IMR-90 (cell line): ENCODE measurements at regions not wholly inside any gene's neighbourhood (a gene's known extent, or its start where the extent isn't known, plus 50 kb on each side); places are given as distances from the start of the nearest gene placed in this dataset.

Experiments
- ATAC-seq: fragments of 200-7000 bp; cut with Tn5 transposase; 2 replicates; pipeline ENCODE4 v1.9.1; 2020; ENCODE audit warnings: low read depth, mild to moderate bottlenecking, moderate library complexity
- BruUV-seq: library from RNA; stranded (reverse); fragments of 400-500 nt; replicated peaks from 2 replicates; lab custom pipeline; 2021; lab: Mats Ljungman, UMichigan
- CTCF ChIA-PET: fragments of 300-600 bp; formaldehyde crosslinking; extraction: SDS; loops from one replicate; lab custom pipeline; 2021; ENCODE audit warnings: antibody characterized with exemption; lab: Yijun Ruan, JAX
- POLR2A ChIA-PET: fragments of 300-600 bp; sonication (Branson Sonifier 250); formaldehyde crosslinking; loops from one replicate; lab custom pipeline; 2022; ENCODE audit warnings: antibody characterized with exemption; ENCODE audit not compliant: unreplicated experiment; lab: Charles Lee
- DNase-seq: peaks from one replicate; pipeline ENCODE4 v3.0.0; 2013
- H2AFZ ChIP-seq: replicated peaks from 2 replicates; pipeline ENCODE3; 2013; ENCODE audit warnings: low read length, mild to moderate bottlenecking; ENCODE audit not compliant: poor library complexity
- H2AK5ac ChIP-seq: 2 replicates; pipeline ENCODE4 v1.6.1; 2013; ENCODE audit warnings: low read depth, low read length, inconsistent platforms
- H2AK9ac ChIP-seq: replicated peaks from 2 replicates; pipeline ENCODE3; 2013; ENCODE audit warnings: mild to moderate bottlenecking, low read depth, low read length, moderate library complexity; ENCODE audit not compliant: poor library complexity
- H2BK120ac ChIP-seq: 2 replicates; pipeline ENCODE4 v1.6.1; 2013; ENCODE audit warnings: low read depth, low read length, inconsistent platforms
- H2BK15ac ChIP-seq: 3 replicates; pipeline ENCODE4 v1.6.1; 2013; ENCODE audit warnings: low read depth, low read length, inconsistent platforms
- H2BK20ac ChIP-seq: 2 replicates; pipeline ENCODE4 v1.6.1; 2013; ENCODE audit warnings: low read depth, mild to moderate bottlenecking, inconsistent platforms, low read length, moderate library complexity
- H2BK5ac ChIP-seq: 2 replicates; pipeline ENCODE4 v1.6.1; 2013; ENCODE audit warnings: mild to moderate bottlenecking, low read depth, low read length, inconsistent platforms; ENCODE audit not compliant: poor library complexity, severe bottlenecking
- H3K14ac ChIP-seq: replicated peaks from 2 replicates; pipeline ENCODE4 v1.6.1; 2013; ENCODE audit warnings: low read depth, low read length, inconsistent platforms
- H3K18ac ChIP-seq: 2 replicates; pipeline ENCODE4 v1.6.1; 2013; ENCODE audit warnings: low read depth, low read length, control low read depth
- H3K23ac ChIP-seq: 2 replicates; pipeline ENCODE4 v1.6.1; 2013; ENCODE audit warnings: low read depth, low read length, inconsistent platforms
- H3K27ac ChIP-seq: 2 replicates; pipeline ENCODE4 v1.5.1; 2013; ENCODE audit warnings: mild to moderate bottlenecking, control low read depth, low read length; ENCODE audit not compliant: insufficient read depth
- H3K27me3 ChIP-seq: 2 replicates; pipeline ENCODE4 v1.6.1; 2013; ENCODE audit warnings: low read length; ENCODE audit not compliant: control insufficient read depth, insufficient read depth
- H3K36me3 ChIP-seq: 2 replicates; pipeline ENCODE4 v1.6.1; 2013; ENCODE audit warnings: low read length, mixed read lengths; ENCODE audit not compliant: control insufficient read depth, insufficient read depth
- H3K4ac ChIP-seq: 2 replicates; pipeline ENCODE4 v1.6.1; 2013; ENCODE audit warnings: low read depth, low read length, inconsistent platforms
- H3K4me1 ChIP-seq: 2 replicates; pipeline ENCODE4 v1.6.1; 2013; ENCODE audit warnings: low read length, mixed read lengths; ENCODE audit not compliant: control insufficient read depth, insufficient read depth
- H3K4me2 ChIP-seq: 2 replicates; pipeline ENCODE4 v1.6.1; 2013; ENCODE audit warnings: low read depth, mild to moderate bottlenecking, control low read depth, low read length, moderate library complexity
- H3K4me3 ChIP-seq: 2 replicates; pipeline ENCODE4 v1.5.1; 2013; ENCODE audit warnings: low read depth, mild to moderate bottlenecking, control low read depth, low read length, moderate library complexity; ENCODE audit not compliant: insufficient read depth
- H3K56ac ChIP-seq: 2 replicates; pipeline ENCODE4 v1.6.1; 2013; ENCODE audit warnings: low read length, inconsistent platforms; ENCODE audit not compliant: insufficient read depth; ENCODE audit errors: extremely low read depth
- H3K79me1 ChIP-seq, 2 experiments: 2 replicates each; pipeline ENCODE4 v1.6.1; 2013; ENCODE audit warnings: low read length in 2 of 2, inconsistent platforms in 1 of 2, low read depth in 1 of 2
- H3K9ac ChIP-seq: 2 replicates; pipeline ENCODE4 v1.6.1; 2013; ENCODE audit warnings: low read depth, low read length, control low read depth
- H3K9me1 ChIP-seq: 2 replicates; pipeline ENCODE4 v1.6.1; 2013; ENCODE audit warnings: low read length, inconsistent platforms; ENCODE audit not compliant: insufficient read depth
- H3K9me3 ChIP-seq: 2 replicates; pipeline ENCODE4 v1.6.1; 2013; ENCODE audit warnings: low read length; ENCODE audit not compliant: control insufficient read depth, insufficient read depth
- H4K20me1 ChIP-seq: 2 replicates; pipeline ENCODE4 v1.6.1; 2013; ENCODE audit warnings: low read length, inconsistent platforms; ENCODE audit not compliant: insufficient read depth
- H4K5ac ChIP-seq: 2 replicates; pipeline ENCODE4 v1.6.1; 2013; ENCODE audit warnings: mild to moderate bottlenecking, low read depth, low read length, control low read depth
- H4K8ac ChIP-seq, 2 experiments: 2 replicates each; pipeline ENCODE4 v1.6.1; 2013; ENCODE audit warnings: low read depth in 2 of 2, low read length in 2 of 2, control low read depth in 1 of 2, inconsistent platforms in 1 of 2
- H4K91ac ChIP-seq: 2 replicates; pipeline ENCODE4 v1.6.1; 2013; ENCODE audit warnings: low read depth, low read length, inconsistent platforms; ENCODE audit not compliant: insufficient read depth
- CEBPB ChIP-seq: IDR thresholded peaks from 2 replicates; pipeline ENCODE4 v1.6.1; 2012; ENCODE audit warnings: low read depth, low read length, improper control_type of control experiment
- CTCF ChIP-seq: conservative IDR thresholded peaks from 2 replicates; pipeline ENCODE4 v1.5.1; 2012; ENCODE audit warnings: mild to moderate bottlenecking, low read depth, low read length, improper control_type of control experiment
- ELK1 ChIP-seq: fragments of 150-350 bp; IDR thresholded peaks from 2 replicates; pipeline ENCODE4 v1.6.1; 2016; ENCODE audit warnings: low read depth, mild to moderate bottlenecking, low read length, moderate library complexity, borderline replicate concordance
- FOS ChIP-seq: fragments of 150-350 bp; IDR thresholded peaks from 2 replicates; pipeline ENCODE4 v1.6.1; 2016; ENCODE audit warnings: low read depth, low read length
- MAFK ChIP-seq: IDR thresholded peaks from 2 replicates; pipeline ENCODE4 v1.6.1; 2012; ENCODE audit warnings: low read depth, low read length, improper control_type of control experiment
- MAZ ChIP-seq: IDR thresholded peaks from 2 replicates; pipeline ENCODE4 v1.6.1; 2012; ENCODE audit warnings: low read depth, mild to moderate bottlenecking, low read length, improper control_type of control experiment, moderate library complexity, borderline replicate concordance
- MXI1 ChIP-seq: IDR thresholded peaks from 2 replicates; pipeline ENCODE4 v1.6.1; 2012; ENCODE audit warnings: low read depth, mild to moderate bottlenecking, low read length, moderate library complexity, borderline replicate concordance
- NFE2L2 ChIP-seq: fragments of 150-350 bp; IDR thresholded peaks from 2 replicates; pipeline ENCODE4 v1.6.1; 2016; ENCODE audit warnings: low read depth, mild to moderate bottlenecking, low read length
- RAD21 ChIP-seq: IDR thresholded peaks from 2 replicates; pipeline ENCODE4 v1.6.1; 2012; ENCODE audit warnings: low read length, improper control_type of control experiment
- RFX5 ChIP-seq: IDR thresholded peaks from 2 replicates; pipeline ENCODE4 v1.8.0; 2012; ENCODE audit warnings: low read depth, mild to moderate bottlenecking, low read length, moderate library complexity
- SMC3 ChIP-seq: fragments of 150-350 bp; IDR thresholded peaks from 2 replicates; pipeline ENCODE4 v1.6.1; 2016; ENCODE audit warnings: low read depth, mild to moderate bottlenecking, antibody characterized with exemption, low read length, moderate library complexity
- WGBS, 2 experiments: methylation state at CpG; one replicate each; pipeline versions ENCODE4 v1.1.5 to v1.1.7; 2013; ENCODE audit warnings: missing lambda C conversion rate in 2 of 2; ENCODE audit not compliant: insufficient read length in 1 of 2; ENCODE audit errors: extremely low coverage in 2 of 2; 5-methylcytosine and 5-hydroxymethylcytosine counted together
- dilution Hi-C: fragments of 300-500 bp; cut with HindIII; formaldehyde crosslinking; loops from one replicate; pipeline ENCODE4 v1.14.3; 2018; ENCODE audit warnings: low sequenced_read_pairs; ENCODE audit not compliant: unreplicated experiment
- in situ Hi-C: fragments of 300-500 bp; cut with MboI; formaldehyde crosslinking; loops from 3 replicates; pipeline ENCODE4 v1.14.3; 2019; ENCODE audit warnings: low sequenced_read_pairs, inconsistent platforms, mixed read lengths
- intact Hi-C: fragments of 100-400 bp; cut with micrococcal nuclease; formaldehyde crosslinking; loops from 2 replicates; pipeline ENCODE4 v1.10.0; 2022

GRCh38 chr7:33781796-33782195, 123.5 kb upstream of the BMPER start:
- no peak overlapping the region for H3K23ac ChIP-seq
- no peak overlapping the region for H2BK20ac ChIP-seq
- BruUV-seq = no TSS peak
- ATAC-seq (no peak), DNase-seq (no peak)
- no peak overlapping the region for H3K4me2 ChIP-seq
- ChIA-PET CTCF (interaction anchor here (0.6 kb wide), 1 partner anchor 152 kb away, joined by 4 read pairs; no protein-coding TSS in a partner anchor), POLR2A (no interaction called here)
- no peak overlapping the region for H3K56ac ChIP-seq
- intact Hi-C loops = no loop called here
- TF ChIP-seq RAD21 (no peak), ELK1 (no peak), RFX5 (no peak), MXI1 (no peak), FOS (no peak), NFE2L2 (no peak), CTCF (no peak), CEBPB (no peak), SMC3 (no peak), MAFK (no peak), MAZ (no peak)
- H4K20me1 ChIP-seq = no peaks in the 10 kb centered on the region
- no peak overlapping the region for H4K91ac ChIP-seq
- peaks cover 3% of the 10 kb centered on the region; the same call in 1 of the 2 replicates for H3K9me1 ChIP-seq
- no peaks in the 10 kb centered on the region for H3K36me3 ChIP-seq
- no peak overlapping the region for H4K8ac ChIP-seq
- in situ Hi-C loops = no loop called here
- WGBS, 2 experiments = no CpG with 5 or more reads among the region's 3 CpGs
- no peak overlapping the region for H2AK5ac ChIP-seq
- no peak overlapping the region for H3K9ac ChIP-seq
- peaks cover 16% of the 10 kb centered on the region for H3K27me3 ChIP-seq
- peaks cover 3% of the 10 kb centered on the region for H3K9me3 ChIP-seq
- no peak overlapping the region for H3K27ac ChIP-seq
- no peak overlapping the region for H3K4me3 ChIP-seq
- dilution Hi-C loops = no loop called here
- H4K5ac ChIP-seq = no peak overlapping the region
- H3K4me1 ChIP-seq = no peaks in the 10 kb centered on the region
- no peak overlapping the region for H2AK9ac ChIP-seq
- H3K18ac ChIP-seq = no peak overlapping the region
- H3K4ac ChIP-seq = no peak overlapping the region
- H2BK120ac ChIP-seq = no peak overlapping the region
- H2BK5ac ChIP-seq = no peak overlapping the region
- H2AFZ ChIP-seq = no peak overlapping the region
- H3K79me1 ChIP-seq = no peaks in the 10 kb centered on the region
- H2BK15ac ChIP-seq = no peak overlapping the region
- no peak overlapping the region for H3K14ac ChIP-seq
